HUDEP-2 (cell line): ENCODE measurements at regions not wholly inside any gene's neighbourhood (a gene's known extent, or its start where the extent isn't known, plus 50 kb on each side); places are given as distances from the start of the nearest gene placed in this dataset.

Source experiments
- DNase-seq, 76 experiments: peaks; one replicate each; lab custom pipeline; 2025; ENCODE audit not compliant: unreplicated experiment in 76 of 76; lab: John Stamatoyannopoulos, UW

- DNase-seq = no peak
These were observed 112.8 kb downstream of the RIPK4 start for GRCh38 chr21:41653954-41654491.

- no peak for DNase-seq
These were observed 113.5 kb downstream of the RIPK4 start for GRCh38 chr21:41653243-41653953.

GRCh38 chr21:41651830-41652229, 115.0 kb downstream of the RIPK4 start:
- DNase-seq = no peak

- no peak for DNase-seq
These were observed 115.4 kb downstream of the RIPK4 start for GRCh38 chr21:41651406-41651805.

GRCh38 chr21:41650526-41651145, 116.2 kb downstream of the RIPK4 start:
- no peak for DNase-seq

- peak in 3 of 76 experiments; percentile 7 to 31 (median 30) for DNase-seq
These were observed 118.2 kb downstream of the RIPK4 start for GRCh38 chr21:41648591-41649031.

- DNase-seq = no peak
These were observed 118.9 kb downstream of the RIPK4 start for GRCh38 chr21:41647806-41648561.

- no peak for DNase-seq
These were observed 123.4 kb downstream of the RIPK4 start for GRCh38 chr21:41643246-41643966.

GRCh38 chr21:41641821-41642701, 124.8 kb downstream of the RIPK4 start:
- DNase-seq = no peak

GRCh38 chr21:41641510-41641815, 125.4 kb downstream of the RIPK4 start:
- DNase-seq = no peak

- DNase-seq = peak in 1 of 76 experiments; percentile 13
These were observed 125.9 kb downstream of the RIPK4 start for GRCh38 chr21:41640748-41641509.

- no peak for DNase-seq
These were observed 127.1 kb downstream of the RIPK4 start for GRCh38 chr21:41639766-41640165.

- no peak for DNase-seq
These were observed 127.5 kb downstream of the RIPK4 start for GRCh38 chr21:41639336-41639735.

GRCh38 chr21:41638201-41638790, 128.6 kb downstream of the RIPK4 start:
- no peak for DNase-seq

GRCh38 chr21:41636636-41637630, 129.0 kb upstream of the TMPRSS2 start:
- no peak for DNase-seq

GRCh38 chr21:41635874-41636273, 127.9 kb upstream of the TMPRSS2 start:
- no peak for DNase-seq

GRCh38 chr21:41634858-41635257, 126.9 kb upstream of the TMPRSS2 start:
- DNase-seq = no peak
